ENCODE measurements at regions not wholly inside any gene's neighbourhood (a gene's known extent, or its start where the extent isn't known, plus 50 kb on each side); places are given as distances from the start of the nearest gene placed in this dataset.

DNA sequence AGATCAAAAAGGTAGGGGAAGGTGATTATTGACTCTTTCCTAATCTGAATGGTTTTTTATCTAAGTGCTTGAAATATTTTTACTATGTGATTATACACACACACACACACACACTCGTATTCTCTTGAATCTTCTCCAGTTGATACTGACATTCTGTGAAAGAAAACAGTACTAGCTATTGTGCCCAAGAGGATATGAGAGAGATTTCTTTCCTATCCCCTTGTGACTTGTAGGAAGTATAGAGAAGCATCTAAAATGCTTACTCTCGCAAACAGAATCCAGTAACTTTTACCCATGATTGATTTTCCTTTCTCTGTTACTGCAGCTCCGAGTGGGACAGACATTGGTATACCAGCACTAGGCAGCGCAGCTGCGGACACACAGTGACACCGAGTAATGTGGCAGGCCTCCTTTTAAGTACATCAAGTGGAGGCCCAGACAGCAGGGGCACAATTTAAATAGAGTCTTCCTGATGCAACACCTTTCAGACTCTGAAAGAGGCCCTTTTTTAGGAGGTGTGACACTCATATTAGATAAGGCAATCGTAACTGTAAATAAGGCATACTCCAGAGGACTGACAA, 421.0 kb upstream of the CNTN4 start:
- Mint-ChIP-seq H3K27me3 (ENCODE audit: low read depth) (no peaks in the 10 kb centered on the region), H3K27ac (ENCODE audit: unreplicated experiment) (peak overlapping the region; percentile 50), H3K36me3 (ENCODE audit: low read depth) (no peaks in the 10 kb centered on the region), H3K4me1 (peaks cover 15% of the 10 kb centered on the region), H3K4me3 (peak overlapping the region; percentile 15), H3K9me3 (peaks cover 11% of the 10 kb centered on the region)
- TF ChIP-seq, protein P1, sequence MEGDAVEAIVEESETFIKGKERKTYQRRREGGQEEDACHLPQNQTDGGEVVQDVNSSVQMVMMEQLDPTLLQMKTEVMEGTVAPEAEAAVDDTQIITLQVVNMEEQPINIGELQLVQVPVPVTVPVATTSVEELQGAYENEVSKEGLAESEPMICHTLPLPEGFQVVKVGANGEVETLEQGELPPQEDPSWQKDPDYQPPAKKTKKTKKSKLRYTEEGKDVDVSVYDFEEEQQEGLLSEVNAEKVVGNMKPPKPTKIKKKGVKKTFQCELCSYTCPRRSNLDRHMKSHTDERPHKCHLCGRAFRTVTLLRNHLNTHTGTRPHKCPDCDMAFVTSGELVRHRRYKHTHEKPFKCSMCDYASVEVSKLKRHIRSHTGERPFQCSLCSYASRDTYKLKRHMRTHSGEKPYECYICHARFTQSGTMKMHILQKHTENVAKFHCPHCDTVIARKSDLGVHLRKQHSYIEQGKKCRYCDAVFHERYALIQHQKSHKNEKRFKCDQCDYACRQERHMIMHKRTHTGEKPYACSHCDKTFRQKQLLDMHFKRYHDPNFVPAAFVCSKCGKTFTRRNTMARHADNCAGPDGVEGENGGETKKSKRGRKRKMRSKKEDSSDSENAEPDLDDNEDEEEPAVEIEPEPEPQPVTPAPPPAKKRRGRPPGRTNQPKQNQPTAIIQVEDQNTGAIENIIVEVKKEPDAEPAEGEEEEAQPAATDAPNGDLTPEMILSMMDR (conservative IDR thresholded peaks at IDR 0.05), result no peak
- DNase-seq (ENCODE audit: low read depth, low spot score), result no peak

- H3K27me3 Mint-ChIP-seq (ENCODE audit: low read depth), result no peaks in the 10 kb centered on the region
- peaks cover 4% of the 10 kb centered on the region for H3K9me3 Mint-ChIP-seq
- H3K4me3 Mint-ChIP-seq, result no peak overlapping the region
- no peak overlapping the region for H3K27ac Mint-ChIP-seq (ENCODE audit: unreplicated experiment)
- no peaks in the 10 kb centered on the region for H3K36me3 Mint-ChIP-seq (ENCODE audit: low read depth)
- TF ChIP-seq, protein P1 (conservative IDR thresholded peaks at IDR 0.05), result no peak
- H3K4me1 Mint-ChIP-seq, result no peaks in the 10 kb centered on the region
- DNase-seq (ENCODE audit: low read depth, low spot score), result no peak
These were observed 406.2 kb upstream of the CNTN4 start for GRCh38 chr3:1692428-1692827.

DNA sequence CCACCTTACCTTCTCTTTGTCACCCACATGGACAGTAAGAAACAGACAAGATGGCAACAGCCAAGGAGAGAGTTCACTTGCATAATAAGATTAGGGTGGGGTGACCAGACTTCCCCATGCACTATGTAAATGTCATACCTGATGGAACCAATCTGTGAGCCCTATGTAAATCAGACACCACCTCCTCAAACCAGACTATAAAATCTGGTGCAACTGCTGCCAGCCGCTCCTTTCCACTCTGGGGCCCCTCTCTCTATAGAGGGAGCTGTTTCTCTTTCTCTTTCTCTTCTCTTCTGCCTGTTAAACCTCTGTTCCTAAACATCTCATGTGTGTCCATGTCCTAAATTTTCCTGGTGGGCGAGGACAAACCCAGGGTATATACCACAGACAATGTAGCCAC, 405.5 kb upstream of the CNTN4 start:
- TF ChIP-seq, protein P1 (conservative IDR thresholded peaks at IDR 0.05), result no peak
- Mint-ChIP-seq H3K27me3 (ENCODE audit: low read depth) (no peaks in the 10 kb centered on the region), H3K27ac (ENCODE audit: unreplicated experiment) (no peak overlapping the region), H3K4me1 (no peaks in the 10 kb centered on the region), H3K36me3 (ENCODE audit: low read depth) (no peaks in the 10 kb centered on the region), H3K4me3 (no peak overlapping the region), H3K9me3 (peaks cover 4% of the 10 kb centered on the region)
- no peak for DNase-seq (ENCODE audit: low read depth, low spot score)

DNA sequence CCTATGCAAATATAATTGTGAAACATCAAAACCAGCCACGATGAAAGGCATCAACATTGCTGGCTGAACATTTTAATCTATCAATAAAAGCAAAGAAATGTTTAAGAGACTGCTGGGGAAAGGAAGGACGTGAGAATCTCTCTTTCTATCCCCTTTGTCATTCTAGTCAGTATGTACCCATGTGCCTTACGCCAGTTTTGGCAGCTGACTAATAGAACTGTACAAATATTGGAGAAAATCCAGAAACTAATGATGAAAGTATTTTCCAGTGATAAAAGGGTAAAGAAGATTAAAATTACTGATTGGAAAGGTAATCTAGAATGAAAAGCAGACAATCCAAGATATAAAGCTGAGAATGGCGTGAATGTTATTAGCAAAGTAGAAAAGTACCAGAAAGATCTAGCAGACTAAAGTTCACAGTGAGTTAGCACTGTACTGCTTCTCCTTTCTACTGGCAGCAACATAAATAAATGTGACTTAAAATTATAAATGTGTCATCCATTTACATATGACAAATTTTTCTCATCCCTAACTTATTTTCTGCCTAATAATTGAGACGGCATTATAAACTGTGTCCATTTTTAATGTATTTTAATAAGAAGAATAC, 401.9 kb upstream of the CNTN4 start:
- no peaks in the 10 kb centered on the region for H3K36me3 Mint-ChIP-seq (ENCODE audit: low read depth)

DNA sequence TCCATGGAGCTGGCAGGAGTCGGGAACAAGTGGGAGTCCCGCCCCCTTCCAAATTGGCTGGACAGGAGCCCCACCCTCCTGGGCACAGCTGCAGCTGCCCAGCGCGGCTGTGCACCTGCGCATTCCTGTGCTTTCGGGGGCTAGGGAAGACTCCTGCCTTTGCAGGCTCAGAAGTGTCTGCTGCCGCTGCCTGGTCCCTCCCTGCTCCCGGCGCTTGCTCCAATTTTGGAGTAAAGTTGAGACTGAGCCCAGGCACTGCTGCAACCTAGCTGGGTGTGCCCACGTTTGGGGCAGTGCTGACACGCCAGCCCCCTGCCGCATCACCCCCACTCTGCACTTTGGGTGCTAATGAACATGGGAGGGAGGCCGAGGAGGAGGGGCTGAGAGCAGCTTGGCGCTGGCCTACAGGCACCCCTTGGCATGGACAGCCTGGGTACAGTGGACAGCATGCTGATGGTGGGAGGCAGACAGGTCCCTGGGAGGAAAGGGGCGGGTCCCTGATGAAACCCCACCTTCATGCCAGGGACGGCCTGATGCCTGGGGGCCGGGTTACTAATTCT, 399.2 kb upstream of the CNTN4 start:
- no peaks in the 10 kb centered on the region for H3K4me1 Mint-ChIP-seq
- no peaks in the 10 kb centered on the region for H3K36me3 Mint-ChIP-seq (ENCODE audit: low read depth)
- H3K4me3 Mint-ChIP-seq, result no peak overlapping the region
- H3K27ac Mint-ChIP-seq (ENCODE audit: unreplicated experiment), result no peak overlapping the region
- TF ChIP-seq, protein P1 (conservative IDR thresholded peaks at IDR 0.05), result no peak
- no peaks in the 10 kb centered on the region for H3K9me3 Mint-ChIP-seq
- H3K27me3 Mint-ChIP-seq (ENCODE audit: low read depth), result peaks cover 2% of the 10 kb centered on the region
- no peak for DNase-seq (ENCODE audit: low read depth, low spot score)

More for the DNA sequence above, 401.9 kb upstream of the CNTN4 start:
- TF ChIP-seq, protein P1 (conservative IDR thresholded peaks at IDR 0.05), result no peak
- Mint-ChIP-seq H3K27me3 (ENCODE audit: low read depth) (peaks cover 2% of the 10 kb centered on the region), H3K4me1 (no peaks in the 10 kb centered on the region), H3K27ac (ENCODE audit: unreplicated experiment) (no peak overlapping the region), H3K4me3 (no peak overlapping the region), H3K9me3 (no peaks in the 10 kb centered on the region)
- DNase-seq (ENCODE audit: low read depth, low spot score), result no peak

Data from neural crest cell (in vitro differentiated cells).